PC-9 (cell line): ENCODE measurements at regions not wholly inside any gene's neighbourhood (a gene's known extent, or its start where the extent isn't known, plus 50 kb on each side); places are given as distances from the start of the nearest gene placed in this dataset.

Experiments used
- BruUV-seq: library from RNA; stranded (reverse); fragments of 400-500 nt; replicated peaks from 2 replicates; lab custom pipeline; 2021; lab: Mats Ljungman, UMichigan
- CTCF ChIA-PET: fragments of 300-600 bp; sonication (Branson Sonifier 250); formaldehyde crosslinking; loops from one replicate; lab custom pipeline; 2022; ENCODE audit warnings: antibody characterized with exemption; lab: Charles Lee
- POLR2A ChIA-PET: fragments of 300-600 bp; sonication (Branson Sonifier 250); formaldehyde crosslinking; loops from one replicate; lab custom pipeline; 2022; ENCODE audit warnings: antibody characterized with exemption; ENCODE audit not compliant: unreplicated experiment; lab: Charles Lee
- DNase-seq, 2 experiments: peaks; one replicate each; pipeline versions ENCODE4 v3.0.0 to v3.0.0-alpha.2; 2015 to 2022; ENCODE audit warnings: mixed read lengths in 1 of 2
- H2AFZ ChIP-seq: fragments of 200-600 bp; sonication (generic); 2 replicates; pipeline ENCODE4 v1.8.1; 2017; ENCODE audit warnings: antibody characterized with exemption
- H3F3A ChIP-seq: fragments of 200-600 bp; sonication (generic); 2 replicates; pipeline ENCODE4 v1.8.1; 2017; ENCODE audit warnings: antibody characterized with exemption, mild to moderate bottlenecking, low read depth; ENCODE audit not compliant: insufficient read depth
- H3K27ac ChIP-seq: fragments of 200-600 bp; sonication (generic); 2 replicates; pipeline ENCODE4 v1.6.1; 2016; ENCODE audit warnings: mixed run types
- H3K27me3 ChIP-seq: fragments of 200-600 bp; sonication (generic); 2 replicates; pipeline ENCODE4 v1.6.1; 2016; ENCODE audit warnings: low read depth, mixed run types; ENCODE audit not compliant: insufficient read depth
- H3K36me3 ChIP-seq: fragments of 200-600 bp; sonication (generic); 2 replicates; pipeline ENCODE4 v1.6.1; 2016; ENCODE audit warnings: low read depth, mixed run types
- H3K4me1 ChIP-seq: fragments of 200-600 bp; sonication (generic); replicated peaks from 2 replicates; pipeline ENCODE4 v1.6.1; 2016; ENCODE audit warnings: mixed run types; ENCODE audit not compliant: insufficient read depth
- H3K4me2 ChIP-seq: fragments of 200-600 bp; sonication (generic); 2 replicates; pipeline ENCODE4 v1.6.1; 2017; ENCODE audit warnings: mixed run types
- H3K4me3 ChIP-seq: fragments of 200-600 bp; sonication (generic); 2 replicates; pipeline ENCODE4 v1.6.1; 2016; ENCODE audit warnings: mixed run types
- H3K79me2 ChIP-seq: fragments of 200-600 bp; sonication (generic); 2 replicates; pipeline ENCODE4 v1.6.1; 2017; ENCODE audit warnings: low read depth, mixed run types
- H3K9me2 ChIP-seq: fragments of 200-600 bp; sonication (generic); 2 replicates; pipeline ENCODE4 v1.8.1; 2017; ENCODE audit warnings: mild to moderate bottlenecking; ENCODE audit not compliant: insufficient read depth
- H3K9me3 ChIP-seq: fragments of 200-600 bp; sonication (generic); 2 replicates; pipeline ENCODE4 v1.8.1; 2016; ENCODE audit warnings: low read depth; ENCODE audit not compliant: insufficient read depth
- H4K20me1 ChIP-seq: fragments of 200-600 bp; sonication (generic); 2 replicates; pipeline ENCODE4 v1.8.1; 2017; ENCODE audit not compliant: insufficient read depth
- EZH2 ChIP-seq: fragments of 200-600 bp; sonication (generic); IDR thresholded peaks from 2 replicates; pipeline ENCODE4 v1.8.0; 2017; ENCODE audit warnings: antibody characterized with exemption, low read depth
- intact Hi-C: fragments of 100-400 bp; cut with micrococcal nuclease; formaldehyde crosslinking; loops from one replicate; pipeline ENCODE4 v1.10.0; 2022; ENCODE audit not compliant: unreplicated experiment
- TF ChIP-seq, protein P1 (sequence below): fragments of 200-600 bp; sonication (generic); conservative IDR thresholded peaks from 2 replicates; pipeline ENCODE4 v1.6.1; 2017; ENCODE audit warnings: mixed run types, antibody characterized with exemption, mild to moderate bottlenecking, moderate library complexity

DNA sequence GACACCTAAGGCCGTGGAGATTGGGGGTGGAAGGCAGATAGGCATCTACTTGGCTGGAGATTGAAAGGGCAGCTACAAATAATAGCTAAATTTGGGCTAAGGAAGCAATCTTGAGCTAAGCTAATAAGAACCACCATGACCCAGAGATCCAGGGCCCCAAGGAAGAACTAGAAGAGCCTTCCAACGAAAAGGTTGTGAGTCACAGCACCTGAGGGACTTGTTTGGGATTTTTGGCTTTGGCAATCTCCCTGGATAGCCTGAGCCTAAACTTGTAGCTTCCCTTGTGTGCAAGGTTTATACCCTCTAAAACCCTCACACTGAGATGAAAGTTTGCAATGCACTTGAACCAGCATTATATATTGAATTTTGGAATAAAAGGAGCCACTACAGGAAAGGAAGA lies 364.0 kb upstream of the IL12A start:
- no peak for DNase-seq
- BruUV-seq = no TSS peak
- Histone ChIP-seq H2AFZ (no peak overlapping the region), H3K9me3 (no peaks in the 10 kb centered on the region), H3F3A (peaks cover 12% of the 10 kb centered on the region), H3K79me2 (no peaks in the 10 kb centered on the region), H3K27ac (no peak overlapping the region), H3K4me1 (peaks cover 18% of the 10 kb centered on the region), H4K20me1 (no peaks in the 10 kb centered on the region), H3K9me2 (no peaks in the 10 kb centered on the region), H3K4me2 (no peak overlapping the region), H3K27me3 (no peaks in the 10 kb centered on the region), H3K36me3 (no peaks in the 10 kb centered on the region), H3K4me3 (no peak overlapping the region)
- ChIA-PET CTCF (no interaction called here), POLR2A (no interaction called here)
- intact Hi-C loops = no loop called here
- TF ChIP-seq, protein P1, sequence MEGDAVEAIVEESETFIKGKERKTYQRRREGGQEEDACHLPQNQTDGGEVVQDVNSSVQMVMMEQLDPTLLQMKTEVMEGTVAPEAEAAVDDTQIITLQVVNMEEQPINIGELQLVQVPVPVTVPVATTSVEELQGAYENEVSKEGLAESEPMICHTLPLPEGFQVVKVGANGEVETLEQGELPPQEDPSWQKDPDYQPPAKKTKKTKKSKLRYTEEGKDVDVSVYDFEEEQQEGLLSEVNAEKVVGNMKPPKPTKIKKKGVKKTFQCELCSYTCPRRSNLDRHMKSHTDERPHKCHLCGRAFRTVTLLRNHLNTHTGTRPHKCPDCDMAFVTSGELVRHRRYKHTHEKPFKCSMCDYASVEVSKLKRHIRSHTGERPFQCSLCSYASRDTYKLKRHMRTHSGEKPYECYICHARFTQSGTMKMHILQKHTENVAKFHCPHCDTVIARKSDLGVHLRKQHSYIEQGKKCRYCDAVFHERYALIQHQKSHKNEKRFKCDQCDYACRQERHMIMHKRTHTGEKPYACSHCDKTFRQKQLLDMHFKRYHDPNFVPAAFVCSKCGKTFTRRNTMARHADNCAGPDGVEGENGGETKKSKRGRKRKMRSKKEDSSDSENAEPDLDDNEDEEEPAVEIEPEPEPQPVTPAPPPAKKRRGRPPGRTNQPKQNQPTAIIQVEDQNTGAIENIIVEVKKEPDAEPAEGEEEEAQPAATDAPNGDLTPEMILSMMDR = no peak
- no peak for TF ChIP-seq EZH2

DNA sequence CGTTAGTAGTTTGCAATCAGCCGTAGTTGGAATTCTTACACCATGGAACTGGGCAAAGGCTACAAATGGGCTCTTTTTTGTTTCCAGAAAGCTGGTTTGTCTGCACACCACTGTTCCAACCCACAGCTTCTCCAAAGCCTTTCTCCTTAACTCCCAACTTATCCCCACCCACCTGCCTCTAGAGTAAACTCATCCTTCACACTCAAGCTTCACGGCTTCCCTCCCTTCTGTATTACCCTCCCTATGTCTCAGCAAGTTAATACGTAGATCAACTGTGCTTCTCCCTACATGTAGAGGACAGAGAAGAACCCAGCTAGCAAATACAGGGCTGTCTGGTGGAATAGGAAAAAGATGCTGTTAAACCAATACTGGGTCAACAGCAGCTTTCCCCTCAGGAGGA lies 363.0 kb upstream of the IL12A start:
- no peak overlapping the region for H3K27ac ChIP-seq
- H2AFZ ChIP-seq = no peak overlapping the region
- BruUV-seq = no TSS peak
- no peaks in the 10 kb centered on the region for H3K79me2 ChIP-seq
- H3K36me3 ChIP-seq = no peaks in the 10 kb centered on the region
- peaks cover 5% of the 10 kb centered on the region; the same call in 1 of the 2 replicates for H3K9me3 ChIP-seq
- POLR2A ChIA-PET = no interaction called here
- CTCF ChIA-PET = no interaction called here
- H3K4me1 ChIP-seq = peaks cover 9% of the 10 kb centered on the region
- H3K27me3 ChIP-seq = no peaks in the 10 kb centered on the region
- TF ChIP-seq, protein P1 = no peak
- TF ChIP-seq EZH2 = no peak
- peaks cover 8% of the 10 kb centered on the region for H3F3A ChIP-seq
- no peak for DNase-seq
- no peaks in the 10 kb centered on the region for H4K20me1 ChIP-seq
- H3K9me2 ChIP-seq = no peaks in the 10 kb centered on the region
- no peak overlapping the region for H3K4me2 ChIP-seq
- H3K4me3 ChIP-seq = no peak overlapping the region
- intact Hi-C loops = no loop called here

DNA sequence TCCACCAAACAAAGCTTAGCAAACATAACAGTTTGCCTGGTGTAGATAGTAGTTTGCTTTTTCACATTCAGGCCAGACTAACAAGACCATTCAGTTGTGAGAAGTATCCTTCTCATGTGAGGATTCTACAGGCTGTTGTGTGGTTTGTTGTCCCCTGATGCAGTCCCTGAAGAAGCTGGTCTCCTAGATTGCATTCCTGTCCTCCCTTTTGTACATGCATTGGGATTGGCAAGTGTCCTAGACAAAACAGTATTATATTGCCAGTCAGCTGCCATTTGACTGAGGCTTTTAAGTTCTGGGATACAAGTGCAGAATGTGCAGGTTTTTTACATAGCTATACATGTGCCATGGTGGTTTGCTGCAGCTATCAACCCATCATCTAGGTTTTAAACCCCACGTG lies 362.0 kb upstream of the IL12A start:
- Histone ChIP-seq H4K20me1 (no peaks in the 10 kb centered on the region), H3F3A (no peaks in the 10 kb centered on the region), H3K27me3 (no peaks in the 10 kb centered on the region), H2AFZ (no peak overlapping the region), H3K27ac (no peak overlapping the region), H3K4me2 (no peak overlapping the region), H3K4me3 (no peak overlapping the region), H3K4me1 (no peaks in the 10 kb centered on the region; the same call in 1 of the 2 replicates), H3K9me3 (peaks cover 5% of the 10 kb centered on the region; the same call in 1 of the 2 replicates), H3K36me3 (no peaks in the 10 kb centered on the region), H3K9me2 (no peaks in the 10 kb centered on the region), H3K79me2 (no peaks in the 10 kb centered on the region)
- ChIA-PET CTCF (no interaction called here), POLR2A (no interaction called here)
- no peak for TF ChIP-seq EZH2
- TF ChIP-seq, protein P1 = no peak
- DNase-seq = no peak
- BruUV-seq = no TSS peak
- intact Hi-C loops = no loop called here
